Trophoblast cell (in vitro differentiated cells and primary cell): ENCODE measurements at regions not wholly inside any gene's neighbourhood (a gene's known extent, or its start where the extent isn't known, plus 50 kb on each side); places are given as distances from the start of the nearest gene placed in this dataset.
"Not testable (repeated sequence)": the region's sequence is repeated elsewhere in the genome, so short reads cannot be mapped to it uniquely, and the experiment has no call there.

ENCODE experiments used
- DNase-seq, 2 donors: peaks; one replicate each; pipeline ENCODE4 v3.0.0-alpha.2; 2016
- H2AFZ ChIP-seq: 2 replicates; pipeline ENCODE4 v1.6.1; 2013; ENCODE audit warnings: low read length, moderate library complexity, mild to moderate bottlenecking; ENCODE audit not compliant: insufficient read depth, poor library complexity
- H2AK5ac ChIP-seq: 2 replicates; pipeline ENCODE4 v1.6.1; 2013; ENCODE audit warnings: mild to moderate bottlenecking, low read length
- H2BK120ac ChIP-seq: 2 replicates; pipeline ENCODE4 v1.6.1; 2013; ENCODE audit warnings: low read length, mild to moderate bottlenecking, moderate library complexity; ENCODE audit not compliant: insufficient read depth, poor library complexity
- H2BK12ac ChIP-seq: 2 replicates; pipeline ENCODE4 v1.6.1; 2013; ENCODE audit warnings: mild to moderate bottlenecking, low read length, moderate library complexity
- H2BK5ac ChIP-seq: 2 replicates; pipeline ENCODE4 v1.6.1; 2013; ENCODE audit warnings: low read length, low read depth, moderate library complexity, mild to moderate bottlenecking; ENCODE audit not compliant: poor library complexity
- H3K14ac ChIP-seq: 2 replicates; pipeline ENCODE4 v1.6.1; 2013; ENCODE audit warnings: mild to moderate bottlenecking, low read length
- H3K18ac ChIP-seq: 2 replicates; pipeline ENCODE4 v1.6.1; 2013; ENCODE audit warnings: mild to moderate bottlenecking, low read length
- H3K23ac ChIP-seq: 2 replicates; pipeline ENCODE4 v1.6.1; 2013; ENCODE audit warnings: low read length
- H3K27ac ChIP-seq: 2 replicates; pipeline ENCODE4 v1.5.1; 2013; ENCODE audit warnings: low read depth, mild to moderate bottlenecking, inconsistent platforms, low read length, moderate library complexity
- H3K27me3 ChIP-seq: 2 replicates; pipeline ENCODE4 v1.6.1; 2013; ENCODE audit warnings: inconsistent platforms, mild to moderate bottlenecking, low read length, moderate library complexity; ENCODE audit not compliant: insufficient read depth
- H3K36me3 ChIP-seq, 2 experiments: 1 replicate in 1 of 2; 2 replicates in 1 of 2; pipeline ENCODE4 v1.6.1; 2013; ENCODE audit warnings: low read length in 2 of 2, mild to moderate bottlenecking in 2 of 2, moderate library complexity in 1 of 2; ENCODE audit not compliant: insufficient read depth in 2 of 2, control insufficient read depth in 1 of 2
- H3K4ac ChIP-seq: 2 replicates; pipeline ENCODE4 v1.6.1; 2013; ENCODE audit warnings: low read depth, mild to moderate bottlenecking, low read length, moderate library complexity
- H3K4me1 ChIP-seq, 2 experiments: 1 replicate in 1 of 2; 2 replicates in 1 of 2; pipeline ENCODE4 v1.6.1; 2013; ENCODE audit warnings: low read length in 2 of 2, mild to moderate bottlenecking in 2 of 2, moderate library complexity in 1 of 2; ENCODE audit not compliant: insufficient read depth in 2 of 2, control insufficient read depth in 1 of 2
- H3K4me2 ChIP-seq: 2 replicates; pipeline ENCODE4 v1.6.1; 2013; ENCODE audit warnings: inconsistent platforms, mild to moderate bottlenecking, low read length, moderate library complexity
- H3K4me3 ChIP-seq: 2 replicates; pipeline ENCODE4 v1.5.1; 2013; ENCODE audit warnings: mild to moderate bottlenecking, low read depth, low read length, inconsistent platforms
- H3K79me1 ChIP-seq: one replicate; pipeline ENCODE4 v1.6.1; 2013; ENCODE audit warnings: low read length
- H3K79me2 ChIP-seq: 2 replicates; pipeline ENCODE4 v1.6.1; 2013; ENCODE audit warnings: low read length, mild to moderate bottlenecking; ENCODE audit not compliant: control insufficient read depth, insufficient read depth, poor library complexity
- H3K9ac ChIP-seq: 2 replicates; pipeline ENCODE4 v1.6.1; 2013; ENCODE audit warnings: mild to moderate bottlenecking, low read length
- H3K9me3 ChIP-seq: 2 replicates; pipeline ENCODE4 v1.6.1; 2013; ENCODE audit warnings: low read depth, mild to moderate bottlenecking, control low read depth, inconsistent platforms, low read length; ENCODE audit not compliant: insufficient read depth
- H4K12ac ChIP-seq: 2 replicates; pipeline ENCODE4 v1.6.1; 2013; ENCODE audit warnings: low read depth, mild to moderate bottlenecking, low read length, moderate library complexity
- H4K8ac ChIP-seq: 2 replicates; pipeline ENCODE4 v1.6.1; 2013; ENCODE audit warnings: low read depth, mild to moderate bottlenecking, low read length, moderate library complexity
- H4K91ac ChIP-seq: one replicate; pipeline ENCODE4 v1.6.1; 2013; ENCODE audit warnings: low read depth, mild to moderate bottlenecking, low read length, moderate library complexity
- WGBS: extraction: QIAGEN DNeasy Blood & Tissue Kit; methylation state at CpG from one replicate; pipeline ENCODE4 v1.1.7; 2013; ENCODE audit warnings: missing lambda C conversion rate; ENCODE audit not compliant: insufficient read length, insufficient coverage; ENCODE audit errors: extremely low coverage; 5-methylcytosine and 5-hydroxymethylcytosine counted together

DNA sequence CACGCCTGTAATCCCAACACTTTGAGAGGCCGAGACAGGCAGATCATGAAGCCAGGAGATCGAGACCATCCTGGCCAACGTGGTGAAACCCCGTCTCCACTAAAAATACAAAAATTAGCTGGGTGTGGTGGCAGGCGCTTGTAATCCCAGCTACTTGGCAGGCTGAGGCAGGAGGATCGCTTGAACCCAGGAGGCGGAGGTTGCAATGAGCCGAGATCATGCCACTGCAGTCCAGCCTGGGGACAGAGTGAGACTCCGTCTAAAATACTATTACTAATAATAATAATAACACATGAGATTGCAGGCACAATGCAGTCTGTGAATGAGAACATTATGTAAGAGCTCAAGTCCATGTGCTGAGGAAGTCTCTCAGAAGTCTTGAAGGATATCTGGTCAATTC is 1684.4 kb downstream of the SPATA31A7 start:
- H3K9ac ChIP-seq, H4K12ac ChIP-seq, H2AFZ ChIP-seq, H3K23ac ChIP-seq, H2BK5ac ChIP-seq, H2BK12ac ChIP-seq, H3K27me3 ChIP-seq, H3K79me1 ChIP-seq, H3K4me2 ChIP-seq, H2BK120ac ChIP-seq, DNase-seq, H3K18ac ChIP-seq, H4K91ac ChIP-seq, H2AK5ac ChIP-seq, H3K4me3 ChIP-seq, H3K79me2 ChIP-seq, H3K4me1 ChIP-seq, H3K4ac ChIP-seq, H4K8ac ChIP-seq, H3K14ac ChIP-seq, H3K27ac ChIP-seq, H3K9me3 ChIP-seq, H3K36me3 ChIP-seq: not testable (repeated sequence)
- no CpG with 5 or more reads among the region's 10 CpGs for WGBS

GRCh38 chr9:62874745-62875599 is 1685.1 kb downstream of the SPATA31A7 start:
- DNase-seq, H3K14ac ChIP-seq, H4K12ac ChIP-seq, H3K79me2 ChIP-seq, H4K8ac ChIP-seq, H4K91ac ChIP-seq, H3K36me3 ChIP-seq, H2AK5ac ChIP-seq, H3K4me2 ChIP-seq, H3K4me3 ChIP-seq, H3K23ac ChIP-seq, H2BK5ac ChIP-seq, H3K9ac ChIP-seq, H3K18ac ChIP-seq, H2BK12ac ChIP-seq, H3K9me3 ChIP-seq, H3K27me3 ChIP-seq, H3K4ac ChIP-seq, H2BK120ac ChIP-seq, H3K27ac ChIP-seq, H3K79me1 ChIP-seq, H3K4me1 ChIP-seq, H2AFZ ChIP-seq: not testable (repeated sequence)
- WGBS: no CpG with 5 or more reads among the region's 4 CpGs

GRCh38 chr9:62877552-62877951 is 1687.7 kb downstream of the SPATA31A7 start:
- not testable (repeated sequence) for H3K79me2 ChIP-seq, H2BK12ac ChIP-seq, H3K18ac ChIP-seq, H2AK5ac ChIP-seq, H3K9ac ChIP-seq, H3K9me3 ChIP-seq, H3K79me1 ChIP-seq, H3K27me3 ChIP-seq, H3K4ac ChIP-seq, H4K12ac ChIP-seq, H2BK120ac ChIP-seq, H3K27ac ChIP-seq, H2BK5ac ChIP-seq, H3K4me3 ChIP-seq, H2AFZ ChIP-seq, H3K36me3 ChIP-seq, H3K4me2 ChIP-seq, H3K4me1 ChIP-seq, H4K8ac ChIP-seq, H3K14ac ChIP-seq, H3K23ac ChIP-seq, H4K91ac ChIP-seq, DNase-seq

GRCh38 chr9:62877987-62878386 is 1688.2 kb downstream of the SPATA31A7 start:
- not testable (repeated sequence) for H3K4me3 ChIP-seq

More at GRCh38 chr9:62877987-62878386, 1688.2 kb downstream of the SPATA31A7 start:
- H2BK12ac ChIP-seq, H4K12ac ChIP-seq, H2AK5ac ChIP-seq, H3K23ac ChIP-seq, H3K79me1 ChIP-seq, H3K18ac ChIP-seq, H4K8ac ChIP-seq, H3K9me3 ChIP-seq, H3K36me3 ChIP-seq, H3K79me2 ChIP-seq, H2BK120ac ChIP-seq, H3K27ac ChIP-seq, H2AFZ ChIP-seq, H4K91ac ChIP-seq, H3K4me1 ChIP-seq, H3K14ac ChIP-seq, H3K27me3 ChIP-seq, H2BK5ac ChIP-seq, H3K4ac ChIP-seq, H3K4me2 ChIP-seq, DNase-seq, H3K9ac ChIP-seq: not testable (repeated sequence)
- no CpG with 5 or more reads among the region's 7 CpGs for WGBS
